Common myeloid progenitor, CD34-positive (primary cell): ENCODE measurements at regions not wholly inside any gene's neighbourhood (a gene's known extent, or its start where the extent isn't known, plus 50 kb on each side); places are given as distances from the start of the nearest gene placed in this dataset.
A peak's percentile ranks its signal among the peaks of the same experiment; 100 is the strongest.

ENCODE experiments used
- CTCF ChIA-PET: fragments of 350-600 bp; sonication (Branson Sonifier 250); formaldehyde crosslinking; loops from one replicate; lab custom pipeline; 2021; ENCODE audit warnings: antibody characterized with exemption; lab: Charles Lee
- POLR2A ChIA-PET: fragments of 350-600 bp; sonication (Branson Sonifier 250); formaldehyde crosslinking; loops from one replicate; lab custom pipeline; 2021; ENCODE audit warnings: antibody characterized with exemption; lab: Charles Lee
- DNase-seq, 3 donors: peaks; one replicate each; pipeline versions ENCODE4 v3.0.0 to v3.0.0-alpha.2; 2013
- H3K27ac ChIP-seq, 2 experiments: 1 replicate in 1 of 2; 2 replicates in 1 of 2; pipeline ENCODE4 v1.7.0; 2013; ENCODE audit warnings: inconsistent platforms in 2 of 2, low read length in 2 of 2, mild to moderate bottlenecking in 2 of 2, low read depth in 1 of 2, moderate library complexity in 1 of 2; ENCODE audit not compliant: severe bottlenecking in 2 of 2, insufficient read depth in 1 of 2, poor library complexity in 1 of 2
- H3K27me3 ChIP-seq, 5 experiments: replicated peaks in 2 of 5; 1 replicate in 3 of 5; 2 replicates in 2 of 5; pipeline versions ENCODE4 v1.6.1 to v1.7.0; 2013; ENCODE audit warnings: low read length in 4 of 5, mild to moderate bottlenecking in 2 of 5, moderate library complexity in 2 of 5, inconsistent platforms in 1 of 5; ENCODE audit not compliant: insufficient read depth in 5 of 5, control insufficient read depth in 4 of 5
- H3K36me3 ChIP-seq, 4 experiments: 1 replicate in 2 of 4; 2 replicates in 2 of 4; pipeline versions ENCODE4 v1.6.1 to v1.7.0; 2013; ENCODE audit warnings: low read length in 3 of 4, control low read depth in 1 of 4, mild to moderate bottlenecking in 1 of 4; ENCODE audit not compliant: control insufficient read depth in 4 of 4, insufficient read depth in 4 of 4
- H3K4me1 ChIP-seq, 4 experiments: 1 replicate in 3 of 4; 2 replicates in 1 of 4; pipeline versions ENCODE4 v1.6.1 to v1.7.1; 2013; ENCODE audit warnings: low read length in 3 of 4, mild to moderate bottlenecking in 3 of 4, control low read depth in 1 of 4, inconsistent platforms in 1 of 4, moderate library complexity in 1 of 4; ENCODE audit not compliant: control insufficient read depth in 4 of 4, insufficient read depth in 4 of 4; ENCODE audit errors: control extremely low read depth in 1 of 4
- H3K4me3 ChIP-seq, 7 experiments: 1 replicate in 4 of 7; 2 replicates in 3 of 7; pipeline versions ENCODE4 v1.5.1 to v1.7.0; 2013; ENCODE audit warnings: mild to moderate bottlenecking in 7 of 7, low read length in 6 of 7, moderate library complexity in 6 of 7, inconsistent platforms in 2 of 7, low read depth in 2 of 7, control low read depth in 1 of 7; ENCODE audit not compliant: insufficient read depth in 4 of 7, control insufficient read depth in 1 of 7; ENCODE audit errors: extremely low read depth in 1 of 7
- H3K9me3 ChIP-seq, 5 experiments: 1 replicate in 4 of 5; 2 replicates in 1 of 5; pipeline versions ENCODE4 v1.6.1 to v1.7.1; 2013; ENCODE audit warnings: low read length in 4 of 5, mild to moderate bottlenecking in 2 of 5, inconsistent platforms in 1 of 5, low read depth in 1 of 5, moderate library complexity in 1 of 5; ENCODE audit not compliant: control insufficient read depth in 4 of 5, insufficient read depth in 2 of 5; ENCODE audit errors: control extremely low read depth in 1 of 5
- WGBS: methylation state at CpG from one replicate; pipeline ENCODE4 v1.1.5; 2013; ENCODE audit not compliant: insufficient coverage; 5-methylcytosine and 5-hydroxymethylcytosine counted together

GRCh38 chr4:26139310-26139924 is 181.4 kb upstream of the RBPJ start:
- no peak for DNase-seq
- Histone ChIP-seq H3K9me3 (no peaks in the 10 kb centered on the region), H3K4me3 (no peak overlapping the region), H3K36me3 (no peaks in the 10 kb centered on the region), H3K4me1 (peaks cover 0 to 2% (median 0%) of the 10 kb centered on the region in 4 experiments), H3K27me3 (no peaks in the 10 kb centered on the region), H3K27ac (no peak overlapping the region)
- POLR2A ChIA-PET: no interaction called here
- CTCF ChIA-PET: interaction anchor here (0.9 kb wide), 1 partner anchor 32 kb away, joined by 3 read pairs; no protein-coding TSS in a partner anchor
- 95% methylated on average over 3 of the region's 4 CpGs for WGBS

- CTCF ChIA-PET: no interaction called here
- POLR2A ChIA-PET: no interaction called here
- WGBS: no CpG with 5 or more reads among the region's 8 CpGs
- no peak overlapping the region for H3K27ac ChIP-seq
- no peaks in the 10 kb centered on the region for H3K9me3 ChIP-seq
- H3K27me3 ChIP-seq: no peaks in the 10 kb centered on the region
- DNase-seq: no peak
- H3K4me1 ChIP-seq: peaks cover 0 to 2% (median 0%) of the 10 kb centered on the region in 4 experiments
- no peaks in the 10 kb centered on the region for H3K36me3 ChIP-seq
- no peak overlapping the region for H3K4me3 ChIP-seq
Measured at GRCh38 chr4:26140150-26140898, 180.5 kb upstream of the RBPJ start.

GRCh38 chr4:26141051-26141721 is 179.6 kb upstream of the RBPJ start:
- ChIA-PET CTCF (no interaction called here), POLR2A (no interaction called here)
- Histone ChIP-seq H3K36me3 (no peaks in the 10 kb centered on the region), H3K27ac (no peak overlapping the region), H3K4me3 (no peak overlapping the region), H3K27me3 (no peaks in the 10 kb centered on the region), H3K9me3 (no peaks in the 10 kb centered on the region), H3K4me1 (peaks cover 0 to 2% (median 0%) of the 10 kb centered on the region in 4 experiments)
- no peak for DNase-seq
- WGBS: 96% methylated on average over 5 of the region's 8 CpGs

GRCh38 chr4:26141911-26142638 is 178.7 kb upstream of the RBPJ start:
- no peaks in the 10 kb centered on the region for H3K9me3 ChIP-seq
- H3K4me1 ChIP-seq: peaks cover 0 to 2% (median 0%) of the 10 kb centered on the region in 4 experiments
- no peak overlapping the region for H3K27ac ChIP-seq
- H3K27me3 ChIP-seq: no peaks in the 10 kb centered on the region
- no peak overlapping the region for H3K4me3 ChIP-seq
- no peaks in the 10 kb centered on the region for H3K36me3 ChIP-seq
- 87% methylated on average over 4 of the region's 8 CpGs for WGBS
- ChIA-PET CTCF (no interaction called here), POLR2A (no interaction called here)
- DNase-seq: peak in 2 of 3 donors; percentile 30 to 34

- ChIA-PET CTCF (interaction anchor here (0.7 to 0.9 kb wide), 2 partner anchors 8 to 16 kb away, joined by 3 read pairs; no protein-coding TSS in a partner anchor), POLR2A (interaction anchor here (0.8 kb wide), 1 partner anchor 325 kb away, joined by 3 read pairs; no protein-coding TSS in a partner anchor)
- Histone ChIP-seq H3K27me3 (no peaks in the 10 kb centered on the region), H3K9me3 (no peaks in the 10 kb centered on the region), H3K27ac (no peak overlapping the region), H3K4me1 (peaks cover 0 to 2% (median 0%) of the 10 kb centered on the region in 4 experiments), H3K36me3 (no peaks in the 10 kb centered on the region), H3K4me3 (no peak overlapping the region)
- WGBS: 83% methylated on average over 2 of the region's 2 CpGs
- DNase-seq: no peak
Measured at GRCh38 chr4:26144526-26145155, 176.2 kb upstream of the RBPJ start.

GRCh38 chr4:26145212-26145611 is 175.6 kb upstream of the RBPJ start:
- Histone ChIP-seq H3K4me3 (no peak overlapping the region), H3K36me3 (no peaks in the 10 kb centered on the region), H3K27me3 (no peaks in the 10 kb centered on the region), H3K27ac (no peak overlapping the region), H3K9me3 (no peaks in the 10 kb centered on the region), H3K4me1 (peaks cover 0 to 2% (median 0%) of the 10 kb centered on the region in 4 experiments)
- ChIA-PET CTCF (interaction anchor here (0.9 kb wide), 1 partner anchor 16 kb away, joined by 3 read pairs; no protein-coding TSS in a partner anchor), POLR2A (no interaction called here)
- DNase-seq: no peak
- WGBS: 100% methylated on average over 1 of the region's 3 CpGs
